Activated CD4-positive, alpha-beta T cell treated with anti-CD3 and anti-CD28 coated beads, Interleukin-2, amount 50 U/mL, for 48 hours (primary cell): ENCODE measurements at regions not wholly inside any gene's neighbourhood (a gene's known extent, or its start where the extent isn't known, plus 50 kb on each side); places are given as distances from the start of the nearest gene placed in this dataset.
"Not testable (repeated sequence)": the region's sequence is repeated elsewhere in the genome, so short reads cannot be mapped to it uniquely, and the experiment has no call there.

Source experiments
- DNase-seq, 2 experiments: peaks; one replicate each; pipeline ENCODE4 v3.0.0-alpha.2; 2020

DNA sequence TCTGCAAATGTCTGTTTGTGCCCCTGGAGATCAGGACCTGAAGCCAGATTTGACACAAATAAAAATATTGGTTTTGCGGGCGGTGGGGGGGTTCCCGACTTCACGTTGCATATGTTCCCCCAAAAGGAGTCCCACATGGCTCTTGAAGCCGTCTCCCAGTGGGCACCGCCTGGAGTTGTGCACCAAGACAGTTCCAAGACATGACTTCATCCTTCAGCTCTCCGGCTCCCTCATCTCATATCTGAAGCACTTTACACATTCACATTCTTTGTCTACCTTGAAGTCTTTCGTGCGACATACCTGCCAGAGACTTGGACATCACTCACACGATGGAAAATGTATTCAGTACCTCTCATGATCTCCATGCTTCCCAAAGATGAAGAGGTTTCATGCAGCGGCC lies 362.8 kb upstream of the FOXK1 start:
- DNase-seq: no peak

DNA sequence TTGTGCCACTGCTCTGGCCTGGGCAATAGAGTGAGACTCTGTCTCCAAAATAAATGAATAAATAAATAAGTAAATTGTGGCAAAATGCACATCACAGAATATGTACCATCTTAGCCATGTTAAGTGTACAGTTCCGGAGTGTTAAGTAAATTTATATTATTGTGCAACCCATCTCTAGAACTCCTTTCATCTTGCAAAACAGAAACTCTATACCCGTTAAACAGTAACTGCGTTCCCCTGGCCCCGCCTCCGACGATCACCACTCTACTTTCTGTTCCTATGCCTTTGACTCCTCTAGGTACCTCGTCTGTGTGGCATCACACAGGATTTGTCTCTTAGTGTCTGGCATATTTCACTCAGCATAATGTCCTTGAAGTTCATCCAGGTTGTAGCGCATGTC lies 356.4 kb upstream of the FOXK1 start:
- no peak for DNase-seq

DNA sequence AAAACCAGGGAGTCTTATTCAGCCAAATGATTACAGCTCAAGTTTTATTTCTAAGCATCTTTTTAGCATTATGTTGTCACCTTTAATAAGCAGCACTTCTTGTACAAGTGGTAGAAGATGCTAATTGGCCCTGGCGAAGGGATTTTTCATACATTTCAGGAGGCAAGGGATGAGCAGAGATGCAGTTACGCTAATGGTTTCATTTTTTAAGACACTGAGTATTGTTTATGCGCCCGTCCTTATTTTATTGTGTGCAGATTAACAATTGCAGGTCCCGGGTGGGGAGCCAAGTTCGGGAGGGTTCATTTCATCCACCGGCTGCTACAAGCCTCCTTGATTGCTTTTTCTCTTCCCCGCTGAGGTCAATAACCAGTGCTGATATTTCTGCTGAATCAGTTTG lies 350.4 kb upstream of the FOXK1 start:
- no peak for DNase-seq

DNA sequence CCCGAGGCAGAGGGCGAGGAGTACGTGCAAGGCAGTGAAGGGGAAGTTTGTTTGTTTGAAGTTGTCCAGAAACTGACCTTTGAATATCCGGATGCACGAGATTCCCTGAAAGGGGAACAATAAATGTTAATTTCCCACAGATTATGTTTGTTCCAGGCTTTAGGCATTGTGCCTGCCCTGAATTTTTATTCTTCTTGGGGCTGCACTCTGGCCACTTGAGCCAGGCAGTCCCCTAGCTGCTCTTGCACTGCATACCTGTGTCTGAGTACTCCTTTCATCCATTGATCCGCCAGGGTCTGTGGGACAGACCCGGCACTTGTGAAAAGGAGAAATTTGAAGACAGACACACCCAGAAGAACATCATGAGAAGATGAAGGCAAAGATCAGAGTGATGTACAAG lies 343.5 kb upstream of the FOXK1 start:
- DNase-seq: no peak

DNA sequence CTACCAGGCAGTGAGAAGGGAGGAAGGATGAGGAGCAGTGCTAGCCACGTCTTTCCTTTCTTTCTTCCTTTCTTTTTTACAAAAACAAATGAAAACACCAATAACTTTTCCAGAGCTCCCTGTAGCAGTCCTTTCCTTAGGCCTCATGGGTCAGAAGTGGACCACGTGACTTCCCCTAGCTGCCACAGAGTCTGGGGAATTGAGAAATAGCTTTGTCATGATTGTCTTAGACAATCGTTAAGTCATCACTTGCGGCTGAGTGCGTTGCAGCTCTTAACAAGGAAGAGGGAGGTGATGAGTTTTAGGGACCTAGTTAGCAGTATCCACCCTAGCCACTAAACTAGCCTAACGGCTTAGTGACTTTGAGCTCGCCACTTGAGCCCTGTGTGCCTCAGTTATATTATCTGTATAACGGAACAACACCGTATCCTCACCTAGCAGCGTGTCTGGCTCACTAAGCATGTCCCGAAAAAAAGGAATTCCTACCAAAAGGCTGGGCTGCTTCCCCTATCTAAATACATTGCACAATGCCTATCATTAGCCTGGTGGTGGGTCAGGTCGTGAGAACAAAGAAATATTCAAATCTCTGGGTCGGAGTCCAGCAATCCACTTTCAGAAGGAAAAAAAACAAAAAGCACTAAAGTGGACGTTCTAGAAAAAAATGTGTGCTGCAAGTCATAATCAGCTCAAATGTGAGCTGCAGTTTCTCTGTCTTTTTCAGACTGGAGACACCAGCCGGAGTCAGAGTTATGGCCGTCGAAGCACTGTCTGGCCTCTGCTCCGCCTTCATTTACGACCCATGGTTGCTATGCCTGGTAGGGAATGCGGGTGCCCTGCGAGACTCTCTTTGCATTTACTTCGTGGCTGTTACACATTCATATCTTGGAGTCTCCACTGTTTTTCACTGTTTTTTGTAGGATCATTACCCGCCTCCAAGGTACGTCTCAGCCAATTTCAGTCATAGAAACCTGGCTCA lies 338.5 kb upstream of the FOXK1 start:
- no peak for DNase-seq

DNA sequence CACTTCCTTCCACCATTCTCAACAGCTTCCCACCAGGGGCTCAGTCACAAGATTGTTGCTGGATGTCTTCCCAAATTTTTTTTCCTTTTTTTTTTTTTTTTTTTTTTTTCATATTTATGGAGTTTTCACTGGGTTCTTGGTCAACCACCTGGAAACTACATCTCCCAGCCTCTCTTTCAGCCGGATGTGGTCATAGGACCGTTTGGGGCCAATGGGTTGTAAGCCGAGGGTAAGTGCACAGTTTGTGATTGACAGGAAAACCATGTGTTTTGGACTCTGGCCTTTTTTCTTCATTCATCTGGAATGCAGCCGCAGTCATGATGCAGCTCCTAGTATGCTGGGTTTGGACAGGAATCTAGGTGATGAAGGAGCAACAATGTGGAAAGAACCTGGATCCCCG lies 337.1 kb upstream of the FOXK1 start:
- DNase-seq: no peak

DNA sequence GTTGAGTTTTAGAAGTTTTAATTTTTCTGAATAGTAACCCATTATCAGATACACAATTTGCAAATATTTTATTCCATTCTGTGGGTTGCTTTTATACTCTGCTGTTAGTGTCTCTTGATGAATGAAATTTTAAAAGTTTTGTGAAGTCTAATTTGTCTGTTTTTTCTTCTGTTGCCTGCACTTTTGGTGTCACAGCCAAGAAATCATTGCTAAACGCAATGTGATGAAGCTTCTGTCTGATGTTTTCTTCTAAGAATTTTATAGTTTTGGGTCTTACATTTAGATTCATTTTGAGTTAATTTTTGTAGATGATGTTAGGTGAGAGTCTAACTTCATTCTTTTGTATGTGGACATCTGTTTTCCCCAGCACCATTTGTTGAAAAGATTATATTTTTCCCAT lies 330.0 kb upstream of the FOXK1 start:
- DNase-seq: no peak

DNA sequence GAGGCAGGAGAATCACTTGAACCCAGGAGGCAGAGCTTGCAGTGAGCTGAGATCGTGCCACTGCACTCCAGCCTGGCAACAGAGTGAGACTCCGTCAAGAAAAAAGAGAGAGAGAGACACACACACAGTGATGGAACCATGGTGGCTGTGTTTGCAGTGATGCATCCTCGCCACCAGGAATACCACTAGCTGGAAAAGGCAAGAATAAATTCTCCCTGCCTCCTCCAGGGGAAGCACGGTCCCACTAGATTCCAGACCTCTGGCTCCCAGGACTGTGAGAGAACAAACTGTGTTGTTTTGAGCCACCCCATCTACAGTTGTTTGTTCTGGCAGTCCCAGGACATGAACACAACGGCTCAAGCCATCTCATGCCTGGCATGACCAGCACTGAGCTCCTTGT lies 320.3 kb upstream of the FOXK1 start:
- DNase-seq: no peak

DNA sequence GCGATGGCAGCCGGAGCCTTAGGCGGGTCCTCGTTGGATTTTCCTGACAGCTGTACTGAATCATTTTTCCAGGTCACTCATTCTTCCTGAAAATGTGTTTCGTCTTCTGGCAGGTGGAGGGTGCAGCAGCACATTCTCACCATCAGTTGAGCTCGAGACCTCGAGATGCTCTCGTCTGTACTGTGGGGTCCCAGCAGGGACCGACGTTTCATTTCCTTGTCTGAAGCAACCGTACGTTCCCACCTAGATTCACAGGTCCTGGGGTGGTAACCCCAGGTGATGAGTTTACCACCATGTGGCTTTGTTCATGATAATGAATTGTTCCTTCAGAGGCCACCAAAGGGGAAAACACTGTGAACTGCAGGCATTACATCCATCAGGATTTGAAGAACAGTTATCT lies 298.5 kb upstream of the FOXK1 start:
- DNase-seq: no peak

DNA sequence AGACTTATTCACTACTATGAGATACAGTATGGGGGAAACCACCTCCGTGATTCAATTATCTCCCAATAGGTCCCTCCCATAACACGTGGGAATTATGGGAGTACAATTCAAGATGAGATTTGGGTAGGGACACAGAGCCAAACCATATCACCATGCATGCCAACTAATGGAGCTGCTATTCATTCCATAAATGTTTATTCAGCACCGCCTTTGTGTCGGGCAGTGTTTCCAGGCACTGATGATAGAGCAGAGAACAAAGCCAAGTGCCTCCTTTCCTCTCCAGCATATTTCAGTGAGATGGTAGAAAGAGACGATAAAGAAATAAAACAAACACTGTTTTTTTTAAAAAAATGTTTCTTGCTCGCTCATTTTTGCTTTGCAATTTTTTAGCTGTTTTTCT lies 295.9 kb upstream of the FOXK1 start:
- DNase-seq: no peak

DNA sequence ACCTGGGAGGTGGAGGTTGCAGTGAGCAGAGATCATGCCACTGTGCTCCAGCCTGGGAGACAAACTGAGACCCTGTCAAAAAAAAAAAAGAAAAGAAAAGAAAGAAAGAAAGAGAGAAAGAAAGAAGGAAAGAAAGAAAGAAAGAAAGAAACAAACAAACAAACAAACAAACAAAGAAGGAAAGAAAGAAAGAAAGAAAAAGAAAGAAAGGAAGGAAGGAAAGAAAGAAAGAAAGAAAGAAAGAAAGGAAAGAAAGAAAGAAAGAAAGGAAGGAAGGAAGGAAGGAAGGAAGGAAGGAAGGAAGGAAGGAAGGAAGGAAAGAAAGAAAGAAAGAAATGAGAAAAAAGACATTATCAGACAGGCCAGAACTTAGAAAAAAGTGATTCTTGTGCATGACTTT lies 291.0 kb upstream of the FOXK1 start:
- not testable (repeated sequence) for DNase-seq

DNA sequence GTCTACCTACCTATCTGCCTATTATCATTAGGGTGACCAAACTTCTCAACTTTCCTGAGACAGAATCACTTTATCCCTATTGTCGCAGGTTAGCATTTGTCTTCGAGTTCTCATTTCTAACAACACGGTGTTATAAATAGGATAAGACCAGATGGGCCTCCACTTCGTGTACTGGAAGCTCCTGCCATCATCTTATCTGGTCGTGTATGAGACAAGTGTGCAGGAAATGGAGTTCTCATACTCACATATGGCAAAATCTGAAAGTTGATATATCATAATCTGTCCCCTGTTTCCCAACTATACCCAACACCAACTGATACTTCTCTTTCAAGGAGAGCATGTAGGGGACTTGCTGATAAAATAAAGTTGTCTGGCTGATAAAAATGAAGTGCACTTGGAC lies 287.4 kb upstream of the FOXK1 start:
- DNase-seq: no peak

DNA sequence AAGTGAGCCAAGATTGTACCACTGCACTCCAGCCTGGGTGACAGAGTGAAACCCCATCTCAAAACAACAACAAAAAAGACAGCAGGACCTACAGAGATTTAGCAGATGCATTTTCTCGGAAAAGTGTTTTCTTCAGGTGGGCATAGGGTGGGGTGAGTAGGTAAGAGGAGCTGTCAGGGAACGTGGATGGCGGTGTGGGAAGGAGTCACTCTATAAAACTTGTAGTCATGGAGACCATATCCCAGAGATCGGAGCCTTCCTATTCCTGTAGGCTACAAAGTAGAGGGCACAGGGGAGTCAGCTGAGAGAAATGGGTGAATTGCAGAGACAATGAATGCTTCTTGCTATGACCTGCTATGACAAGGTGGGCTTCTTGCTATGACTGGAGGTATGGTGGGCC lies 283.0 kb upstream of the FOXK1 start:
- no peak for DNase-seq

DNA sequence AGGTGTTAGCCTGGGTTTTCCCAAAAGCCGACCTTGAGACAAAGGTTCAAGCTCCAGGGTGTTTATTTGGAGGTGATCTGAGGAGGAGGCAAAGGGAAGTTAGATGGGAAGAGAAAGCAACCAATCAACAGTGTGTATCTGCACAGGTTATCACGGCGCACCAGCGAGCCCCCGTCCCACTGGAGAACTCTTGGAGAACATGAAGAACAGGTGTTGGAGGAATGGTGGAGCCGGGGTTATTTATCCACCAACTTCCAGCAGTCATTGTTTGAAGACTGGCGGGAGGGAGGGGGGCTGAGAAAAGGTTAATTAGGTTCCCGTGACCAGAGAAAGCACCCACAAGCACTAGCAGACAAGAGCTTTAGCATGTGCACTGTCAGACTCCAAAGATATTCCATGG lies 282.5 kb upstream of the FOXK1 start:
- DNase-seq: no peak

DNA sequence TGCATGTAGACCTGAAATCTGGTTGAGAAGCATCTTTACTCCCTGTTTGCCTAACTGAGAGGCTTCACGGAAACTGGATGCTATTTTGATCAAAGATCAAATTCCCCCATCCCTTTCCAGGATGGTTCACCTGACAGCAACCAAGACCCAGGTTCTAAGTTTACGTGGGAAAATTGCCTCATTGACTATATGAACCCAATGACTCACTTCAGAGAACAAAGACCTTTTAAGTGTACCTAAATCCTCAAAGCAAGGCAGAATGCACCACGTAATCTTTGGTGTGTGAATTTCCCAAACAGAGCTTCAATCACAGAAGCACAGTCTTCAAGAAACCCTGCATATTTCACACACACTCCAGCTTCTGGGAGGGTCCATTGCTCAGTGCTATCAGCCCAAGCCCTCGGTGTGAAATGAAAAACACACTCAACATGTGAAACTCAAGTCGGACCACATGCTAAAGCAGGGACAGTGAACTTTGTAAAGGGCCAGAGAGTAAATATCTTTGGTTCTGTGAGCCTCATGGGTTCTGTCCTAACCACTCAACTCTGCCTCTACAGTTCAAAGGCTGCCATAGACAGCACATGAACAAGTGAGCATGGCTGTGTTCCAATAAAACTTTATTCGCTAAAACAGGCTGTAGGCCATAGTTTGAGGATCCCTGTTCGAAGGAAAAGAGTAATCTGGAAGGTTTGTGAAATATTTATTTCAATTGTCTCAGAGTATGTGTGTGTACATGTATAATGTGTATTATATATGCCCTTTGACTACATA lies 275.6 kb upstream of the FOXK1 start:
- DNase-seq: no peak

DNA sequence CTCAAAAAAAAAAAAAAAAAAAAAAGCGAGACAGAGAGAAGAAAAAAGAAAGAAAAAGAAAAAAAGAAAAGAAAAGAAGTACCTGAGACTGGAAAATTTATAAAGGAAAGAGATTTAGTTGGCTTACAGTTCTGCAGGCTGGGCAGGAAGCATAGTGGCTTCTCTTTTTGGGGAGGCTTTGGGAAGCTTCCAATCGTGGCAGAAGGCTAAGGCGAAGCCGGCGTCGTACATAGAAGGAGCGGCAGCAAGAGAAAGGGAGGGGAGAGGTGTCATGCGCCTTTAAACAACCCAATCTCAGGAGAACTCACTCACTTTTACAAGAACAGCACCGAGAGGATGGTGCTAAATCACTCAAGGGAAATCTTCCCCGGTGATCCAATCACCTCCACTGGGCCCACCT lies 272.1 kb upstream of the FOXK1 start:
- DNase-seq: no peak

DNA sequence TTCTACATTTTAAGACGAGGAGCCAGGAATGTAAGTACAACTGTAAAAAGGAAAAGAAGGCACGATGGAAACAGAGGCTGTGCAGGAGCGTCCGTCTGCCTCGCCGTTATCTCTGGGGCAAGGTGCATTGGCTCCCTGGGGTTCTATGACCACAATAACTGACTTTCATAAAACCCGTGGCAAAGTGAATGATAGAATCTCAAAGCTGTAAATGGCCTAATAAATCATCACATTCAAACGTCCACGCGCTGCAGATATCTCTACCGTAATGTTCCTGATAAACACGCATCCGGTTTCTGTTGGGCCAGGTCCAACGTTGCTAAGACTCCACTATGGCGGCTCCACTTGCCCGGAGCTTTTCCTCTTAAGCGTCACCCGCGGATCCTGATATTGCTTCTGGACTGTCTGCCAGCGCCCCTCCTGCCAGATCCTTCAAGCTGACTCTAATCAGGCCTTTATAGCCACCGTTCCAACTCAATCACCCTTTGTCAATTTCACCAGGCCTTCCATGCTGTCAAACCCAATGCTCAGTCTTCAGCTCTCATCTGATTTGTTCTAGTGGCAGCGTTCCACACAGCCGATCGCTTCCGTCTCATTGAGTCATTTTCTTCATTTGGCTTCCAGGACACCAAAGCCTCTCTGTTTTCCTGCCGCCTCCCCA lies 265.6 kb upstream of the FOXK1 start:
- no peak for DNase-seq

DNA sequence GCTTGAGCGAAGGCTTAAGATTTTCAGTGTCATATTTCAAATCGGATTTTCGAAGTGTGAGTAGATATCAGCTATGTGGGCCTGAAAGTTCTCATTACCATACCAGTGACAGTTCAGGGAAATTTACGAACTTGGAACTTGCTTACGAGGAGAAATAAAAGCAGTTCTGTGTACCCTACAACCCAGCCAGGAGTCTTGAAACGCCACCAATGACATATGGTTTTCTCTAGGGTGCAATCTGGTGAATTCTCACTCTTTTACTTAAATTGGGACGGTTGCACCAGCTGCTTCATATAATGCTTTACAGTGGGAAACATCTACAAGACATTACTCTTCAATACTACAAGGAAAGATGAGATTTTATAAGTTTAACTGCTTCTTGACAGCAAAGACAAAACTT lies 253.6 kb upstream of the FOXK1 start:
- DNase-seq: no peak

DNA sequence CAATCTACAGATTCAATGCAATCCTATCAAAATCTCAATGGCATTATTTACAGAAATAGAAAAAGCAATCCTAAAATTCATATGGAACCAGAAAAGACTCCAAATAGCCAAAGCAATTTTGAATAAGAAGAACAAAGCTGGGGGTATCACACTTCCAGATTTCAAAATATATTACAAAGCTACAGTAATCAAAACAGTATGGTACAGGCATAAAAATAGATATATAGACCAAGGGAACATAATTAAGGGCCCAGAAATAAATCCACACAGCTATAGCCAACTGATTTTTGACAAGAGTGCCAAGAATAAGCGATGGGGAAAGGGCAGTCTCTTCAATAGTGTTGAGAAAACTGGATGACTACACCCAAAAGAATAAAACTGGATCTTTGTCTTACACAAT lies 251.9 kb upstream of the FOXK1 start:
- no peak for DNase-seq

DNA sequence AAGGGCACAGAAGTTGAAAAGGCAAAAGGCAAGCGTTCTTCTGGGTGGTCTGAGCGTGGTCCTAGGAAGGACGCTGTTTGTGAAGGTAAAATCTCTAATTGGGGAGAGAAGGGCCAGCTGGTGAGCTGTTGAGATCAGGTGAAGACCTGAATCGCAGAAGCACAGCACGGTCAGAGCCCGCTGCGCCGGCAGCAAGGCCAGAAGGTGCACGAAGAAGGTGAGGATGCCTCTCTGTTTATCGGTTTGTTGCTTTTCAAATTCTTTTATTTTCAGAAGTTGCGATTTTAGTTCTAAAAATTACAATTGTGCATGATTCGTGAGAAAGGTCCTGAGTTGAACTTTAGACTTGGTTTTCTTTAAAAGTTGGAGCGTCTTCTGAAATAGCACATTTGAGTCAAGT lies 247.8 kb upstream of the FOXK1 start:
- no peak for DNase-seq

DNA sequence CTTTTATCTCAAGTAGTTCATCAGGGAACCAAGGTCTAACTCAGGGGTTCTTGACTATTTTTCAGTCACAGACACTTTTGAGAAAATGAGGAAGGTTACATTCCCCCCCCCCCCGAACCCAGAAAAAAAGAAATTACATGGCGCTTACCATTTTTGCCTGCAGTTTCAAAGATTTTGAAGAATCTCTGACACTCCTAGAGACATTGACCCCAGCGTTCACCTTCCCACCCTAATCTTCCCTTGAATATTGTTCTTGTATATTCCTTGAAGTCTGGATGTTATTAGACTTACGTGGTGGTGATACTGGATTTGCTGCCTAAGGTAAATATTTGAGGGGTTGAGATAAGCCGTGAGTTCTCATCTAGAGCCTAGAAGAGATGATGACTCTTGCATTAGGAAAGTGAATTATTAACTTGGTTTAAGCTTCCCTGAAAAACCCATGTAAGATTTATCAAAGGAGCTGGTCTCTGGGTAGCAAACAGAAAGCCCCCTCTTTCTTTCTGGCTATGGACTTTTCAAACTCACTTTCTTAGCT lies 245.7 kb upstream of the FOXK1 start:
- DNase-seq: no peak

DNA sequence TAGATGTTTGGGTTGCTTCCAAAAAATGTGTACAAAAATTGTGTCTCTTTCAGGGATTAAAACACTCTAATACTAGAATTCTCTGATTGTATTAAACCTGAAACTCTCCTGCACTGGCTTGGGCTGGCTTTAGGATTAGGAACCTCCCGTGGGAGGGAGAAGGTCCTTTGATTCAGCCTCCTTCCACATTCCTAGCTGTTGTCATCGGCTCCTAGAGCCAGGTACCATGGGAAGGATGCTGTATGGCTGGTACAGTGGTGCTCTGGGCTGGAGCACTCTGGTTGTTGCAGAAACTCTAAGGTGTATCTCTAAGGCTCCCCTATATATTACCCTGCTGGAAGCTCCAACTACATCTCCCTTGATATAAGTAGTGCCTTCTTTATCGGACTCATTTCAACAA lies 245.2 kb upstream of the FOXK1 start:
- DNase-seq: no peak

DNA sequence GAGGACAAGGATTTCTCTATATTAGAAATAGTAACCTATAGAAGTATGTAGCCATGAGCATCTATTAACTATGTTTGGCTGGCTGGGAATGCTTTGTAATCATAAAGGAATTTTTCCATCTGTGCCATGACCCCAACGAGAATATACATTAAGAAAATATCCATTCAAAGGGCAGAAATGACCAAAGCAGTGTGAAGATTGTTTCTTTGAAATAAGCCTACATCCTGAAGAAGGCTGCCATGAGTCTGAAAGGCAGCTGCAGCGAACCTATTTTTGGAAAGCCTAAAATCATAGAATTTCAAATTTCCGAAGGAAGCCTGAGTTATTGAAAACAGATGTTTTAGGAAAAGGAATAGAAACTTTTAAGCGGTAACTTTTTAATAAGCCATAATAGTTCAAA lies 244.2 kb upstream of the FOXK1 start:
- no peak for DNase-seq
